ENCODE measurements at regions not wholly inside any gene's neighbourhood (a gene's known extent, or its start where the extent isn't known, plus 50 kb on each side); places are given as distances from the start of the nearest gene placed in this dataset.

DNA sequence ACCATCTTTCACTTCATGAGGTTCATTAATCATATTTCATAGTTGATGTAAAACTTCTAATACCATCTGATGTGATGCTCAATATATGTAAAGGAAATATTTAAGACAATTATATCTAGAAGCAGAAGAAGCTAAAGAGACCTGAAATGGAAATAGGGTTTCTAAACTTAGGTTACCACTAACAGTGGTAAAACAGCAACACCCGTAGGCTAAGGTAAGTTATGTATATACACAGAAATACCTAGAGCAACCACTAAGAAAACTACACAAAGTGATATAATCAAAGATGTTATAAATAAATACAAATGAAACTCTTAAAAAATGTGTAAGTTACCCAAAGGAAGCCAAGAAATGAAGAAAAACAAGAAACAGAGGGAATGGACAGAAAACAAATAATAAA, 61.1 kb upstream of the TNFSF4 start:
- TF ChIP-seq, protein P1, sequence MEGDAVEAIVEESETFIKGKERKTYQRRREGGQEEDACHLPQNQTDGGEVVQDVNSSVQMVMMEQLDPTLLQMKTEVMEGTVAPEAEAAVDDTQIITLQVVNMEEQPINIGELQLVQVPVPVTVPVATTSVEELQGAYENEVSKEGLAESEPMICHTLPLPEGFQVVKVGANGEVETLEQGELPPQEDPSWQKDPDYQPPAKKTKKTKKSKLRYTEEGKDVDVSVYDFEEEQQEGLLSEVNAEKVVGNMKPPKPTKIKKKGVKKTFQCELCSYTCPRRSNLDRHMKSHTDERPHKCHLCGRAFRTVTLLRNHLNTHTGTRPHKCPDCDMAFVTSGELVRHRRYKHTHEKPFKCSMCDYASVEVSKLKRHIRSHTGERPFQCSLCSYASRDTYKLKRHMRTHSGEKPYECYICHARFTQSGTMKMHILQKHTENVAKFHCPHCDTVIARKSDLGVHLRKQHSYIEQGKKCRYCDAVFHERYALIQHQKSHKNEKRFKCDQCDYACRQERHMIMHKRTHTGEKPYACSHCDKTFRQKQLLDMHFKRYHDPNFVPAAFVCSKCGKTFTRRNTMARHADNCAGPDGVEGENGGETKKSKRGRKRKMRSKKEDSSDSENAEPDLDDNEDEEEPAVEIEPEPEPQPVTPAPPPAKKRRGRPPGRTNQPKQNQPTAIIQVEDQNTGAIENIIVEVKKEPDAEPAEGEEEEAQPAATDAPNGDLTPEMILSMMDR (IDR thresholded peaks at IDR 0.05 in 2 of 3, conservative IDR thresholded peaks at IDR 0.05 in 1 of 3; ENCODE audit: control insufficient read depth in 2 of 3, extremely low read depth in 1 of 3, insufficient read depth in 1 of 3, low read depth in 3 of 3, low read length in 3 of 3) = no peak
- TF ChIP-seq POLR2A (IDR thresholded peaks at IDR 0.05; ENCODE audit: low read depth, low read length) = no peak
- TF ChIP-seq CBX3 (IDR thresholded peaks at IDR 0.05; ENCODE audit: borderline replicate concordance, low read depth) = no peak
- no peak for TF ChIP-seq SIN3A (IDR thresholded peaks at IDR 0.05; ENCODE audit: low read depth, low read length)
- TF ChIP-seq, protein P2, sequence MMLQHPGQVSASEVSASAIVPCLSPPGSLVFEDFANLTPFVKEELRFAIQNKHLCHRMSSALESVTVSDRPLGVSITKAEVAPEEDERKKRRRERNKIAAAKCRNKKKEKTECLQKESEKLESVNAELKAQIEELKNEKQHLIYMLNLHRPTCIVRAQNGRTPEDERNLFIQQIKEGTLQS (IDR thresholded peaks at IDR 0.05; ENCODE audit: borderline replicate concordance, extremely low read depth, low read depth, low read length) = no peak
- no peak for TF ChIP-seq ATF7 (IDR thresholded peaks at IDR 0.05; ENCODE audit: low read depth)
- no peak for TF ChIP-seq EZH2 (IDR thresholded peaks at IDR 0.05; ENCODE audit: borderline replicate concordance, control insufficient read depth, low read depth, low read length)
- no peak for TF ChIP-seq NR2C2 (IDR thresholded peaks at IDR 0.05; ENCODE audit: borderline replicate concordance, control insufficient read depth, insufficient read length, low read depth)

All from GM12878 (cell line).